PC-9 (cell line): ENCODE measurements at regions not wholly inside any gene's neighbourhood (a gene's known extent, or its start where the extent isn't known, plus 50 kb on each side); places are given as distances from the start of the nearest gene placed in this dataset.

Experiments
- CTCF ChIP-seq: fragments of 200-600 bp; sonication (generic); conservative IDR thresholded peaks from 2 replicates; pipeline ENCODE4 v1.6.1; 2017; ENCODE audit warnings: mixed run types, antibody characterized with exemption, mild to moderate bottlenecking, moderate library complexity
- EZH2 ChIP-seq: fragments of 200-600 bp; sonication (generic); IDR thresholded peaks from 2 replicates; pipeline ENCODE4 v1.8.0; 2017; ENCODE audit warnings: antibody characterized with exemption, low read depth

- TF ChIP-seq CTCF (no peak), EZH2 (no peak)
Observed at GRCh38 chr2:83420993-83421392, 1038.1 kb downstream of the SUCLG1 start.
